Effector memory CD4-positive, alpha-beta T cell (primary cell): ENCODE measurements at regions not wholly inside any gene's neighbourhood (a gene's known extent, or its start where the extent isn't known, plus 50 kb on each side); places are given as distances from the start of the nearest gene placed in this dataset.

Source experiments
- DNase-seq, 3 donors: peaks; one replicate each; pipeline ENCODE4 v3.0.0-alpha.2; 2020
- H3K27ac ChIP-seq: 2 replicates; pipeline ENCODE4 v1.7.0; 2013; ENCODE audit warnings: mild to moderate bottlenecking, low read length, moderate library complexity; ENCODE audit not compliant: insufficient read depth, poor library complexity, severe bottlenecking
- H3K27me3 ChIP-seq: replicated peaks from 2 replicates; pipeline ENCODE4 v1.7.0; 2013; ENCODE audit warnings: mild to moderate bottlenecking, low read length; ENCODE audit not compliant: insufficient read depth, control insufficient read depth, poor library complexity, severe bottlenecking
- H3K36me3 ChIP-seq: 2 replicates; pipeline ENCODE4 v1.7.0; 2013; ENCODE audit warnings: mild to moderate bottlenecking, low read length, moderate library complexity; ENCODE audit not compliant: control insufficient read depth, insufficient read depth
- H3K4me1 ChIP-seq: 2 replicates; pipeline ENCODE4 v1.7.0; 2013; ENCODE audit warnings: low read length, mild to moderate bottlenecking; ENCODE audit not compliant: control insufficient read depth, insufficient read depth, poor library complexity, severe bottlenecking
- H3K4me3 ChIP-seq: 2 replicates; pipeline ENCODE4 v1.7.0; 2013; ENCODE audit warnings: low read length, low read depth, mild to moderate bottlenecking; ENCODE audit not compliant: insufficient read depth, poor library complexity, severe bottlenecking
- H3K9me3 ChIP-seq: 2 replicates; pipeline ENCODE4 v1.7.0; 2013; ENCODE audit warnings: mild to moderate bottlenecking, low read length, moderate library complexity; ENCODE audit not compliant: control insufficient read depth

- Histone ChIP-seq H3K27ac (no peak overlapping the region), H3K4me3 (no peak overlapping the region), H3K4me1 (no peaks in the 10 kb centered on the region), H3K27me3 (no peaks in the 10 kb centered on the region), H3K9me3 (no peaks in the 10 kb centered on the region), H3K36me3 (no peaks in the 10 kb centered on the region)
- no peak for DNase-seq
These were observed 117.9 kb downstream of the GPCPD1 start for GRCh38 chr20:5492937-5493336.

- Histone ChIP-seq H3K27ac (no peak overlapping the region), H3K9me3 (no peaks in the 10 kb centered on the region), H3K4me1 (no peaks in the 10 kb centered on the region), H3K27me3 (no peaks in the 10 kb centered on the region), H3K4me3 (no peak overlapping the region), H3K36me3 (no peaks in the 10 kb centered on the region)
- no peak for DNase-seq
These were observed 119.4 kb downstream of the GPCPD1 start for GRCh38 chr20:5491455-5491854.

- Histone ChIP-seq H3K36me3 (no peaks in the 10 kb centered on the region), H3K4me1 (no peaks in the 10 kb centered on the region), H3K27ac (no peak overlapping the region), H3K4me3 (no peak overlapping the region), H3K27me3 (no peaks in the 10 kb centered on the region), H3K9me3 (no peaks in the 10 kb centered on the region)
- no peak for DNase-seq
These were observed 121.2 kb downstream of the GPCPD1 start for GRCh38 chr20:5489601-5490000.

GRCh38 chr20:5488823-5489222 lies 122.0 kb downstream of the GPCPD1 start:
- no peak for DNase-seq
- Histone ChIP-seq H3K9me3 (no peaks in the 10 kb centered on the region), H3K4me1 (no peaks in the 10 kb centered on the region), H3K36me3 (no peaks in the 10 kb centered on the region), H3K27ac (no peak overlapping the region), H3K4me3 (no peak overlapping the region), H3K27me3 (no peaks in the 10 kb centered on the region)

- no peak for DNase-seq
These were observed 124.3 kb downstream of the GPCPD1 start for GRCh38 chr20:5486377-5487054.

GRCh38 chr20:5484926-5485325 lies 125.9 kb downstream of the GPCPD1 start:
- H3K27me3 ChIP-seq = no peaks in the 10 kb centered on the region
- H3K9me3 ChIP-seq = no peaks in the 10 kb centered on the region
- no peaks in the 10 kb centered on the region for H3K4me1 ChIP-seq
- no peak for DNase-seq
- no peak overlapping the region for H3K4me3 ChIP-seq
- no peaks in the 10 kb centered on the region for H3K36me3 ChIP-seq
- no peak overlapping the region for H3K27ac ChIP-seq

More at GRCh38 chr20:5486377-5487054, 124.3 kb downstream of the GPCPD1 start:
- no peak overlapping the region for H3K27ac ChIP-seq
- no peaks in the 10 kb centered on the region for H3K36me3 ChIP-seq
- H3K4me3 ChIP-seq = no peak overlapping the region
- H3K9me3 ChIP-seq = no peaks in the 10 kb centered on the region
- no peaks in the 10 kb centered on the region for H3K4me1 ChIP-seq
- H3K27me3 ChIP-seq = no peaks in the 10 kb centered on the region

- no peak for DNase-seq
- H3K36me3 ChIP-seq = no peaks in the 10 kb centered on the region
- H3K4me3 ChIP-seq = no peak overlapping the region
- no peaks in the 10 kb centered on the region for H3K4me1 ChIP-seq
- H3K27me3 ChIP-seq = no peaks in the 10 kb centered on the region
- H3K9me3 ChIP-seq = no peaks in the 10 kb centered on the region
- no peak overlapping the region for H3K27ac ChIP-seq
These were observed 126.5 kb downstream of the GPCPD1 start for GRCh38 chr20:5484346-5484745.

GRCh38 chr20:5482791-5483190 lies 128.0 kb downstream of the GPCPD1 start:
- no peak overlapping the region for H3K4me3 ChIP-seq
- no peaks in the 10 kb centered on the region for H3K4me1 ChIP-seq
- DNase-seq = no peak
- H3K9me3 ChIP-seq = no peaks in the 10 kb centered on the region
- no peak overlapping the region for H3K27ac ChIP-seq
- no peaks in the 10 kb centered on the region for H3K36me3 ChIP-seq
- no peaks in the 10 kb centered on the region for H3K27me3 ChIP-seq

GRCh38 chr20:5481872-5482271 lies 128.9 kb downstream of the GPCPD1 start:
- Histone ChIP-seq H3K4me3 (no peak overlapping the region), H3K36me3 (no peaks in the 10 kb centered on the region), H3K27me3 (no peaks in the 10 kb centered on the region), H3K4me1 (no peaks in the 10 kb centered on the region), H3K9me3 (no peaks in the 10 kb centered on the region), H3K27ac (no peak overlapping the region)
- no peak for DNase-seq

- no peaks in the 10 kb centered on the region for H3K4me1 ChIP-seq
- no peaks in the 10 kb centered on the region for H3K36me3 ChIP-seq
- no peak for DNase-seq
- no peaks in the 10 kb centered on the region for H3K27me3 ChIP-seq
- H3K9me3 ChIP-seq = no peaks in the 10 kb centered on the region
- no peak overlapping the region for H3K4me3 ChIP-seq
- H3K27ac ChIP-seq = no peak overlapping the region
These were observed 129.8 kb downstream of the GPCPD1 start for GRCh38 chr20:5480824-5481600.
